Amniotic stem cell (primary cell): ENCODE measurements at regions not wholly inside any gene's neighbourhood (a gene's known extent, or its start where the extent isn't known, plus 50 kb on each side); places are given as distances from the start of the nearest gene placed in this dataset.

Experiments used
- DNase-seq: peaks from one replicate; lab custom pipeline; 2025; lab: John Stamatoyannopoulos, UW

- DNase-seq: no peak
These were observed 51.1 kb upstream of the NHSL1 start for GRCh38 chr6:138550346-138550767.

GRCh38 chr6:138554146-138554545 lies 54.9 kb upstream of the NHSL1 start:
- no peak for DNase-seq

- DNase-seq: no peak
These were observed 56.2 kb upstream of the NHSL1 start for GRCh38 chr6:138555421-138555988.

- no peak for DNase-seq
These were observed 57.9 kb upstream of the NHSL1 start for GRCh38 chr6:138557147-138557546.

- no peak for DNase-seq
These were observed 59.8 kb upstream of the NHSL1 start for GRCh38 chr6:138559143-138559542.

- DNase-seq: no peak
These were observed 61.0 kb upstream of the NHSL1 start for GRCh38 chr6:138560130-138560860.

GRCh38 chr6:138562691-138563090 lies 63.4 kb upstream of the NHSL1 start:
- DNase-seq: no peak

GRCh38 chr6:138563231-138563630 lies 63.9 kb upstream of the NHSL1 start:
- DNase-seq: no peak

GRCh38 chr6:138563650-138564049 lies 64.4 kb upstream of the NHSL1 start:
- DNase-seq: no peak

- DNase-seq: no peak
These were observed 65.0 kb upstream of the NHSL1 start for GRCh38 chr6:138564170-138564721.

- DNase-seq: no peak
These were observed 67.8 kb upstream of the NHSL1 start for GRCh38 chr6:138567052-138567451.

- DNase-seq: no peak
These were observed 69.7 kb upstream of the NHSL1 start for GRCh38 chr6:138568997-138569396.

- DNase-seq: no peak
These were observed 70.3 kb upstream of the NHSL1 start for GRCh38 chr6:138569554-138569953.

GRCh38 chr6:138569970-138570724 lies 70.9 kb upstream of the NHSL1 start:
- DNase-seq: no peak

GRCh38 chr6:138570725-138571029 lies 71.4 kb upstream of the NHSL1 start:
- DNase-seq: no peak

- no peak for DNase-seq
These were observed 71.9 kb upstream of the NHSL1 start for GRCh38 chr6:138571181-138571580.

GRCh38 chr6:138571585-138572166 lies 72.4 kb upstream of the NHSL1 start:
- no peak for DNase-seq

GRCh38 chr6:138572167-138572875 lies 73.0 kb upstream of the NHSL1 start:
- no peak for DNase-seq

- DNase-seq: no peak
These were observed 73.6 kb upstream of the NHSL1 start for GRCh38 chr6:138572885-138573284.

- no peak for DNase-seq
These were observed 76.0 kb upstream of the NHSL1 start for GRCh38 chr6:138575257-138575656.

- no peak for DNase-seq
These were observed 77.0 kb upstream of the NHSL1 start for GRCh38 chr6:138576313-138576712.
